ENCODE measurements at regions not wholly inside any gene's neighbourhood (a gene's known extent, or its start where the extent isn't known, plus 50 kb on each side); places are given as distances from the start of the nearest gene placed in this dataset.

DNA sequence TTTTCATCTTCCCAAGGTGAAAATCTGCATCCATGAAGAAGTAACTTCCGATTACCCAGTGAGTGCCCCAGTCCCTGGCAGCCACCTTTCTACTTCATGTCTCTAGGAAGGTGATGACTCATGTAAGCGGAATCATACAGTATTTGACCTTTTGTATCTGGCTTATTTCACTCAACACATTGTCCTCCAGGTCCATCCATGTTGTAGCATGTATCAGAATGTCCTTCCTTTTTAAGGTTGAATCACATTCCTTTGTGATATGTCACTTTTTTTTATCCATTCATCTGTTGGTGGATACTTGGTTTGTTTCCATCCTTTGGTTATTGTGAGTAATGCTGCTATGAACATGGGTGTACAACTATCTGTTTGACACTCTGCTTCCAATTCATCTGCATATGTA lies 176.3 kb upstream of the CDYL start:
- DNase-seq (ENCODE audit: low read depth): no peak
- CTCF ChIA-PET: no interaction called here
- Histone ChIP-seq H3K4me3 (ENCODE audit: low read depth, low read length) (no peak overlapping the region), H3K36me3 (ENCODE audit: control insufficient read depth, insufficient read depth, low read length) (no peaks in the 10 kb centered on the region), H3K27me3 (ENCODE audit: control insufficient read depth, insufficient read depth, low read length) (no peaks in the 10 kb centered on the region)
- TF ChIP-seq, protein P1, sequence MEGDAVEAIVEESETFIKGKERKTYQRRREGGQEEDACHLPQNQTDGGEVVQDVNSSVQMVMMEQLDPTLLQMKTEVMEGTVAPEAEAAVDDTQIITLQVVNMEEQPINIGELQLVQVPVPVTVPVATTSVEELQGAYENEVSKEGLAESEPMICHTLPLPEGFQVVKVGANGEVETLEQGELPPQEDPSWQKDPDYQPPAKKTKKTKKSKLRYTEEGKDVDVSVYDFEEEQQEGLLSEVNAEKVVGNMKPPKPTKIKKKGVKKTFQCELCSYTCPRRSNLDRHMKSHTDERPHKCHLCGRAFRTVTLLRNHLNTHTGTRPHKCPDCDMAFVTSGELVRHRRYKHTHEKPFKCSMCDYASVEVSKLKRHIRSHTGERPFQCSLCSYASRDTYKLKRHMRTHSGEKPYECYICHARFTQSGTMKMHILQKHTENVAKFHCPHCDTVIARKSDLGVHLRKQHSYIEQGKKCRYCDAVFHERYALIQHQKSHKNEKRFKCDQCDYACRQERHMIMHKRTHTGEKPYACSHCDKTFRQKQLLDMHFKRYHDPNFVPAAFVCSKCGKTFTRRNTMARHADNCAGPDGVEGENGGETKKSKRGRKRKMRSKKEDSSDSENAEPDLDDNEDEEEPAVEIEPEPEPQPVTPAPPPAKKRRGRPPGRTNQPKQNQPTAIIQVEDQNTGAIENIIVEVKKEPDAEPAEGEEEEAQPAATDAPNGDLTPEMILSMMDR (IDR thresholded peaks at IDR 0.05; ENCODE audit: insufficient read depth, low read depth, low read length): no peak
- POLR2A ChIA-PET: no interaction called here

DNA sequence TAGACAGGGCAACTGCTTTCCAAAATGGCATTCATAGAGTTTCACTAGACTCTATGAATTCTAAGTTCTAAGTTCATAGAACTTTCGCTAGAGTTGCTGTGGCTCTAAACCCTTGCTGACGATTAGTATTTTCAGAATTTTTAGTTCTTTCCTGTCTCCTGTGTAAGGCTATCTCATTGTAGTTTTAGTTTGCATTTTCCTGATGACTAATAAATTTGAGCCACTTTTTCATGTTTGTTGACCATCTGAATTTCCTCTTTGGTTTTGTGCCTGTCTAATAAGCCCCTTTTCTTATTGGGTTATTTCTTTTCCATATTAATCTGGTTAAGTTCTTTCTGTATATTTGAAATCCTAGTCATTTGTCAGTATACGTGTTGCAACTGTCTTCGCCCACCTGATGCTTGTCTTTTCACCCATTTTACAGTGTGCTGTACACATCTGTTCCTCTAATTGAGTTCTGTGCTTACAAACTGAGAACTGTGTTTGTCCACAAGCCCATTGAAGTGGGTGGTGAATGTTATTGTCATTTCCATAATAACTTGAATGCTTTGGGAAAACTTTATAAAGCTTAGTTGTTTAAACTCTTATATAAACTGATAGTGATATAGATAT lies 177.7 kb upstream of the CDYL start:
- ChIA-PET CTCF (no interaction called here), POLR2A (no interaction called here)
- Histone ChIP-seq H3K4me3 (ENCODE audit: low read depth, low read length) (no peak overlapping the region), H3K36me3 (ENCODE audit: control insufficient read depth, insufficient read depth, low read length) (no peaks in the 10 kb centered on the region), H3K27me3 (ENCODE audit: control insufficient read depth, insufficient read depth, low read length) (no peaks in the 10 kb centered on the region)
- TF ChIP-seq, protein P1 (IDR thresholded peaks at IDR 0.05; ENCODE audit: insufficient read depth, low read depth, low read length): no peak
- DNase-seq (ENCODE audit: low read depth): no peak

DNA sequence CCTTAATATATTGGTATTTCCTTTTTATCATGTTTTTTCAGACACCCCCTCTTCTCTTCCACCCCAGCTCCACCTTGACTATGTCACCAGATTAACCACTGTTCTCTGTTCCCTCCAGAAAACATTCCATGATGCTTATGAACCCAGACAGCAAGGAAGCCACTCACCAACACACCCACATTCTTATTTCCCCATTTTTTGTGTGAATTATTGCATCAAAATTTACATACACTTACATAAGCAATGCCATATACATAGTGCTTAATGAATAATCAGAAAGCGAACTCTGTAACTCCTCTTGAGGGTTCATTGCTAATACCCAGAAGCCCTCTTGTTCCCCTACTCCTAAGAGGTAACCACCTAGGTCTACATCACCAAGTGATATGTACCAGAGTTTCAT lies 182.3 kb upstream of the CDYL start:
- POLR2A ChIA-PET: no interaction called here
- CTCF ChIA-PET: interaction anchor here (0.6 to 1.9 kb wide), 2 partner anchors 12 to 230 kb away, joined by 3 to 6 read pairs; no protein-coding TSS in a partner anchor

DNA sequence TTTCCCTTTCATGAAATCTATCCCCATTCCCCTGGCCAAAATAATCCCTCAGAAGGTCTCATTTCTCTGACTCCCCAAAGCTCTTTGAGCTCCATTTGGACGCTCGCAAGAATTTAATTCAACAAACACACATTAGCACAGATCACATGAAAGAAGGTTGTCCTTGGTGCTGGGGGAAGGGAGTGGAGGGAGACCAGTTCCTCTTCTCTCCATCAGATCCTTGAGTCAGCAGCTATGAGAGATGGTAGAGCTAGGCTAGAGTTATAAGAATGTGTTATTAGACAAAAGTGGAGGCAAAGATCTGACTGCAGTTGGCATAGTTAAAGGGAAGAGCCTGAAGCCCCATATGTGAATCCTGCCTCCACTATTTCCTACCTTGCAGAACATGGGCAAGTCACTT lies 184.2 kb upstream of the CDYL start:
- H3K27me3 ChIP-seq (ENCODE audit: control insufficient read depth, insufficient read depth, low read length): no peaks in the 10 kb centered on the region
- TF ChIP-seq, protein P1 (IDR thresholded peaks at IDR 0.05; ENCODE audit: insufficient read depth, low read depth, low read length): no peak
- H3K4me3 ChIP-seq (ENCODE audit: low read depth, low read length): no peak overlapping the region
- DNase-seq (ENCODE audit: low read depth): no peak
- CTCF ChIA-PET: interaction anchor here (1.0 to 1.9 kb wide), 2 partner anchors 10 to 137 kb away, joined by 3 to 6 read pairs; no protein-coding TSS in a partner anchor
- POLR2A ChIA-PET: no interaction called here
- no peaks in the 10 kb centered on the region for H3K36me3 ChIP-seq (ENCODE audit: control insufficient read depth, insufficient read depth, low read length)

More for the DNA sequence above, 182.3 kb upstream of the CDYL start:
- H3K36me3 ChIP-seq (ENCODE audit: control insufficient read depth, insufficient read depth, low read length): no peaks in the 10 kb centered on the region
- no peaks in the 10 kb centered on the region for H3K27me3 ChIP-seq (ENCODE audit: control insufficient read depth, insufficient read depth, low read length)
- no peak overlapping the region for H3K4me3 ChIP-seq (ENCODE audit: low read depth, low read length)
- TF ChIP-seq, protein P1 (IDR thresholded peaks at IDR 0.05; ENCODE audit: insufficient read depth, low read depth, low read length): no peak
- DNase-seq (ENCODE audit: low read depth): no peak

DNA sequence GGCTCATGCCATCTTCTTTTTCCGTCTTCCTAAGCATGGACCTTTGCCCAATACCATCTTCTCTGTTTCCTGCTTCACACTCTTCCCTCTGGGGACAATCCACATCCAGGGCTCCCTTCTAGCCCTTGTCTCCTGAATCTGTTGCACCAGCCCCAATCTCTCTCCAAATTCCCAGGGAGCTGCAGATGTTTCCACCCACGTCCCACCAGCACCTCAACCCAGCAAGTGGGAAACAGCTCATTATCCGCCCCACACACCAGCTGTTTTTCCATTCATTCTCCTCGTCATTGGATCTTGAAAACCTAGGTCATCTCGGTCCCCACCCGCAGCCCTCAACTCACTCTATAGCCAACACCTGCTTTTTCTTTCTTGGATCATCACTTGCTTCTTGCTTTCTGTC lies 185.0 kb upstream of the CDYL start:
- Histone ChIP-seq H3K36me3 (ENCODE audit: control insufficient read depth, insufficient read depth, low read length) (no peaks in the 10 kb centered on the region), H3K4me3 (ENCODE audit: low read depth, low read length) (no peak overlapping the region), H3K27me3 (ENCODE audit: control insufficient read depth, insufficient read depth, low read length) (no peaks in the 10 kb centered on the region)
- TF ChIP-seq, protein P1 (IDR thresholded peaks at IDR 0.05; ENCODE audit: insufficient read depth, low read depth, low read length): no peak
- ChIA-PET POLR2A (no interaction called here), CTCF (no interaction called here)
- DNase-seq (ENCODE audit: low read depth): no peak
